HG03045 (cell line): ENCODE measurements at regions not wholly inside any gene's neighbourhood (a gene's known extent, or its start where the extent isn't known, plus 50 kb on each side); places are given as distances from the start of the nearest gene placed in this dataset.
"Not testable (repeated sequence)": the region's sequence is repeated elsewhere in the genome, so short reads cannot be mapped to it uniquely, and the experiment has no call there.

ENCODE experiments used
- ATAC-seq: cut with Tn5 transposase; IDR thresholded peaks from one replicate; pipeline ENCODE4 v1.9.1; 2021; ENCODE audit warnings: mild to moderate bottlenecking, moderate library complexity; ENCODE audit not compliant: unreplicated experiment

GRCh38 chr5:153212471-153212870, 278.0 kb upstream of the GRIA1 start:
- no peak for ATAC-seq

- ATAC-seq = no peak
Measured at GRCh38 chr5:153222936-153223335, 267.5 kb upstream of the GRIA1 start.

GRCh38 chr5:153223376-153223775, 267.1 kb upstream of the GRIA1 start:
- no peak for ATAC-seq

DNA sequence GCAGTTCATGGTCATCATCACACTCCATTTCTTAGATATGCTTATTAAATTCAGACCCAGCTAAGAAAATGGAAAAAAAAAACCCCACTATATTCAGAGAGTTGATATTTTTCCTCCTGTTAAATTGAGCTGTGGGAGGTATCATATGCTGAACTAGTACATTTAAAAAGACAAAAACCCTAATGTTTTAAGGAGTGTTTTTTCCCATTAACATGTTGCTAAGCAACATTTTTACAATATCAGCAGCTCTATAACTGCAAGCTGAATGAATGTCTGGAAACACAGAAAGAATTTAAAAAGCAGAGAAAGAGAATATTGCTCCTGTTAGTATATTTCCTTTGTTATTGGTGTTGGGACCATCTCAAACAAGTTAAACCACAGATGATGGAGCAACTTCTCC, 265.8 kb upstream of the GRIA1 start:
- ATAC-seq = no peak

GRCh38 chr5:153233933-153234332, 256.5 kb upstream of the GRIA1 start:
- no peak for ATAC-seq

GRCh38 chr5:153236319-153236718, 254.2 kb upstream of the GRIA1 start:
- ATAC-seq = no peak

GRCh38 chr5:153237671-153238332, 252.7 kb upstream of the GRIA1 start:
- ATAC-seq = peak; percentile 85

DNA sequence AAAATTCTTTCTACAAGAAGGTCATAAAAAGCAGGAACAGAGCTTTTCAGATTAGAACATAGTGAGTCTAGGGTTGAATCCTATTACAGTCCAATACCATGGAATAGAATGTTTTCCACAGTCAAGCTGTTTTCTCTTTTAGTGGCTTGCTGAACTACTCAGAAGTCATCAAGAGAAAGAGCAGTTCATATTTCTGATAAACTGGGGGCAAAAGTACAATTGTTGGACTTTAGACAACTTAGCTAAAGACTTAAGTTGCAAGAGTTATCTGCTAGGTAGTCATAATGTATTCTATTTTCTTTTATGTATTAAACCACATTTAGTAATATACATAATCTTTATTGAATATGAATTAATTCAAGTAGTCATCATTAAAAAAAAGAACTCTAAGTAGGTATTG, 233.1 kb upstream of the GRIA1 start:
- ATAC-seq = no peak

- no peak for ATAC-seq
Measured at GRCh38 chr5:153258469-153258868, 232.0 kb upstream of the GRIA1 start.

DNA sequence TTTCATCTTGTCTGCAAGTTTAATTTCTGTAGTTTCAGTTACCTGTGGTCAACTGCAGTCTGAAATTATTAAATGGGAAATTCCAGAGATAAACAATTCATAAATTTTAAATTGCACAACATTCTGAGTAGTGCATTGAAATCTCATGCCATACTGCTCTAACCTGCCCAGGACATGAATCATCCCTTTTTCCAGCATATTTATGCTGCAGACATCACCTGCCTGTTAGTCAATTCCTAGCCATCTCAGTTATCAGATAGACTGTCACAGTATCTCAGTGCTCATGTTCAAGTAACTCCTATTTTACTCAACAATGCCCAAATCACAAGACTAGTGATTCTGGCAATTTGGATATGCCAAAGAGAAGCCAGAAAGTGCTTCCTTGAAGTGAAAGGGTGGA, 223.0 kb upstream of the GRIA1 start:
- no peak for ATAC-seq

DNA sequence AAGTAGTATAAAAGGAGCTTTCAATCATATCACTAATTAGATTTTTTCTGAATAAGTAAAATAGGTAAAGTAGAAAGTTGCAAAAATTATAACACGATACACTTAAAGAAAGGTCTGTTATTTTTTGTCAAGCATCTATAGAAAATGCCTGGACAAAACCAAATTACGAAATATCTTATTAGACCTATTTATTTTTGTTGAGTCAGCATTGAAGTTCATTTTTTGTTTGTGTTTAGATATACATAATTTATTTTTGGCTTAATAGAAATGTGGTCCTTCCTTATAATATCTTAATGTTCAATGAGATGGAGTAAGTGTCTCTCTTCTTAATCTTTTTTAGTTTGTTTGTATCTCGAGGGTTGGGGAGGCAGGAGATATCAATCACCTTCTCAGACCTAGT, 214.8 kb upstream of the GRIA1 start:
- ATAC-seq = no peak

- ATAC-seq = no peak
Measured at GRCh38 chr5:153276151-153276550, 214.3 kb upstream of the GRIA1 start.

DNA sequence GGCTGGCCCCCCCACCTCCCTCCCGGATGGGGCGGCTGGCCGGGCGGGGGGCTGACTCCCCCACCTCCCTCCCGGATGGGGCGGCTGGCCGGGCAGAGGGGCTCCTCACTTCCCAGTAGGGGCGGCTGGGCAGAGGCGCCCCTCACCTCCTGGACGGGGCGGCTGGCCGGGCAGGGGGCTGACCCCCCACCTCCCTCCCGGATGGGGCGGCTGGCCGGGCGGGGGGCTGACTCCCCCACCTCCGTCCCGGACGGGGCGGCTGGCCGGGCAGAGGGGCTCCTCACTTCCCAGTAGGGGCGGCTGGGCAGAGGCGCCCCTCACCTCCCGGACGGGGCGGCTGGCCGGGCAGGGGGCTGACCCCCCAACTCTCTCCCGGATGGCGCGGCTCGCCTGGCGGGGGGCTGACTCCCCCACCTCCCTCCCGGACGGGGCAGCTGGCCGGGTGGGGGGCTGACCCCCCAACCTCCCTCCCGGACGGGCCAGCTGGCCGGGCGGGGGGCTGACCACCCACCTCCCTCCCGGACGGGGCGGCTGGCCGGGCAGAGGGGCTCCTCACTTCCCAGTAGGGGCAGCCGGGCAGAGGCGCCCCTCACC, 194.1 kb upstream of the GRIA1 start:
- not testable (repeated sequence) for ATAC-seq

DNA sequence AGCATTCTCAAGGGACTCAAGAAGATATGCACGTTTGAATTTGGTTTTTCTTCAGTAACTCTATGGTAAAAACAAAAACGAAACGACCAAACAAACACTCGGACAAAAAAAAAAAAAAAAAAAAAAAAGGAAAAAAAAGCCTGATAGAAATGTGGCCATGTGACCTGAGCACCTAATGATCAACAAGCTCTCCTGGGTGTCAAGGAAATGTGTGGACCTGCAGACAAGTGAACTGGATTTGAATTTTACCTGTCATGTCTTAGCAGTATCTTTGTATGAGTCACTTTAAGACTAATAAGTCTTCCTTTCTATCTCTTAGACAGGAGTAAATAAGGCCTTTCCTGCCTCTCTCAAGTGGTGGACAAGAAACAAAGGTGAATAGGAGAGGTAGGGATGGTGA, 190.6 kb upstream of the GRIA1 start:
- ATAC-seq = no peak

DNA sequence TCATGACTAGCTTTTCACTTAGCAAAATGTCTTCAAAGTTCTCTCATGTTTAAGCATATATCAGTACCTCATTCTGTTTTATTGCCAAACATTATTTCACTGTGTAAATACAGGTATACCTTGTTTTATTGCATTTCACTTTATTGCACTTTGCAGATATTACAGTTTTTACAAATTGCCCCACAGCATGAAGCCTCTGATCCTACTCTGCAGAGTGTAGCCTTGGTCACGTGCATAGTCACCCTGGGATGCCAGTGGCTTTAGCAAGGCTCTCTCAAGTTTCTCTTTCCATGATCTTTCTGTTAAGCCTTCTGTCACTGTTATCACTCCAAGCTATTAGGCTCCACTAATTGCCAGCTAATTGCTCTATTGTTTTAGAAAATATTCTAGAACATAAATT, 182.2 kb upstream of the GRIA1 start:
- ATAC-seq = no peak

- no peak for ATAC-seq
Measured at GRCh38 chr5:153318556-153318955, 171.9 kb upstream of the GRIA1 start.

- no peak for ATAC-seq
Measured at GRCh38 chr5:153321478-153321877, 169.0 kb upstream of the GRIA1 start.

- no peak for ATAC-seq
Measured at GRCh38 chr5:153340139-153340538, 150.3 kb upstream of the GRIA1 start.

GRCh38 chr5:153340738-153341137, 149.7 kb upstream of the GRIA1 start:
- ATAC-seq = no peak

GRCh38 chr5:153342487-153342886, 148.0 kb upstream of the GRIA1 start:
- no peak for ATAC-seq

GRCh38 chr5:153347611-153348010, 142.9 kb upstream of the GRIA1 start:
- ATAC-seq = no peak

DNA sequence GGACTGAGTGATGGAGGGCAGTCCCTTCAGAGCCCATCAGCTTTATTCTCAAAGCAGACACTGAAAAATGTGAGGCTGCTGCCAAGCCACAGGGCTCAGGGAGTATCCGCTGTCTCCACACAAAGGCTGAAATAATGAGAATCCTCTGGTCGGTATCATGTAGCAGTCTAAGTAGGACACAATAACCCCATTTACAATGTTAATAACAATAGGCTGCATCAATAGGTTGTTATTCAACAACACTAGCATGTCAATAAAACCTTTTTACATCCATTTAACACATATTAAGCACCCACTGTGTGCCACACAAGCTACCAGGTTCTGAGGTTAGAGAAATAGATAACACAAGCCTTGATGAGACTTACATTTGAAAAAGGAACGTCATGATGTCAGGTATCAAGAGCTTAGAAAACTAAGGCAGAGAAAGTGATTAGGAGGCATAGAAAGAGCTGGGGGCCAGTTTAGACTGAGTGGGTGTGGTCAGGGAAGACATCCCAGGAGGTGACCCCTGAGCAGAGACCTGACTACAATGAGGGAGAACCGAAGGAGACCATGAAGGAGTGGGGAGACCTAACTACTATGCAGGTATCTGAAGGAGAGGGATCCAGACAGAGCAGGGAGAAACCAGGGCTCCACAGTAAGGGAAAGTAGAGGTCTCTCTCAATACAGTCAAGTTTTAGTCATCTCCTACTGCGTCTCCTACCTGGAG, 140.1 kb upstream of the GRIA1 start:
- no peak for ATAC-seq
